Globus pallidus (tissue), 1 donor: ENCODE measurements at regions not wholly inside any gene's neighbourhood (a gene's known extent, or its start where the extent isn't known, plus 50 kb on each side); places are given as distances from the start of the nearest gene placed in this dataset.
A peak's percentile ranks its signal among the peaks of the same experiment; 100 is the strongest.

ENCODE experiments used
- DNase-seq: peaks from one replicate; pipeline ENCODE4 v3.0.0-alpha.2; 2015; ENCODE audit warnings: low spot score

DNA sequence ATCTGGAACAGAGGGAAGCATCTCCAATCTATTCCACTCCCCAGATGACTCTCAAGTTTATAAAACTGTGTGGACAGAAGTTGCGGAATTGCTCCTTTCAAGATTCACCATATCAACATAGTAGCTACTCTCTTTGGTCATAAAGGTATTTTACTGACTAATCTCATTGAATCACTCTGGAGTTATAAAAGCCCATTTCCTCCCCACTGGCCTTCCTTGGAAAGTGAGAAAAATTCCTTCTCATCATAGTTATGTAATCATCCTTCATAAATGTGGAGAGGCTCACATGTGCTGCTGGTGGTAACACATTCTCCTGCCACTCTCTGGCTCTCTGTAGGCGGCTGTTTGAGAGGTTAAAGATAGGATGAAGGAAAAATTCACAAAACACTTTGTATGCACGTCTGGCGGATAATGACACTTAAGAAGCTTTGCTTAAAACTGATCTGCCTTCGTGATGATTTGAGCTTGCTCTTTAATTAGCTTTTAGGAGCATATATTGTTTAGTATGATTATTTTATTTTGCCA lies 1034.0 kb upstream of the EEF2KMT start:
- DNase-seq = no peak

DNA sequence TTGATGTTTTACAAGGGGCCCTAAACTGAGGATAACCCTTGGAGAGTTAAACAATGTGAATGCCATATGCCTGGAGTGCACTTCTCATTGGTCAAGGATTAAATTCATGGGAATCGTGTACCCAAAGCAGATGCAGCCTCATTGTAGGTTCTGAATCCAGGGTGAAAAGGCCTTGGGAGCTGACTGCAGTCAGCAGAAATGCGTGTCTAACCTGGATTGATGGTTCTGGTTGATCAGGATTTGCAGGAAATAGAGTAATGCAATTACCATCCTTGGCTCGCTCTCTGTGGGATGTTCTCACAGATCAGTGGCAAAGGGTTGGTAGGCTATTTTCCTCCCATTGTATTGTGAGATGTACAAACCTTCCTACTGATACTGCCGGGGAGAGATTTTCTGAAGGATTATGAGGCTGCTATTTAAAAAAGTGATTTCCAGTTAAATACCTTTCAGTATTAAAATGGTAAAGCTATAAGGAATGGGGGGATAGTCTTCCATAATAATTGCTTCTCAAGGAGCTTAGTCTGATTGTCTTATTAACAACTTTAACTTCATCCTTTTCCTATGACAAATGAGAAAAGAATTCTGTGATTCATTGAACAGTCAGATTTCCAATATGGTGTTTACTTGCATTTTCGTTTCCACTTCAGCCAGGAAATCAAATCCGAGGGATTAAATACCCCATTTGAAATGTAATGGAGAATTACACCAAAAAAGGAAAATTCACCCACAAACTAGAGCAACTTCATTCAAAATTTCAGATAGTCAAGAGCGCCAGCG lies 1028.1 kb upstream of the EEF2KMT start:
- DNase-seq = no peak

DNA sequence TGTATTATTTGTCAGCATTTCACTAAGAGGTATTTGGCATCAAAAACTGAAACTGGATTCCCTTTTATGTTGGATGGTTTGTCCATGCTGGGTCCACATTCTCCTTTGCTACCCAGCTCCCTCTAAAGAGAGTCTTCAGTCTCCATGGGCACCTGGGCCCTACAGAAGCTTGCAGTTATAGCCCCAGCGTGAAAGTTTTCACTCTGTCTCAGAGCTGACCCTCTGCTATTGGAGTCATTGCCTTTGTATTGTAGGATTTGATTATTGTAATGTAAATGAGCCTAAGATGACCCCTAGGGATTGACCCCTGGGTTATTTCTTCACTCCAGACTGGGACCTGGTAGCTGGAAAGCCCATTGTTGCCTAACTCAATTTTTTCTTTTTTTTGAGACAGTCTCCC lies 1026.5 kb upstream of the EEF2KMT start:
- DNase-seq = no peak

DNA sequence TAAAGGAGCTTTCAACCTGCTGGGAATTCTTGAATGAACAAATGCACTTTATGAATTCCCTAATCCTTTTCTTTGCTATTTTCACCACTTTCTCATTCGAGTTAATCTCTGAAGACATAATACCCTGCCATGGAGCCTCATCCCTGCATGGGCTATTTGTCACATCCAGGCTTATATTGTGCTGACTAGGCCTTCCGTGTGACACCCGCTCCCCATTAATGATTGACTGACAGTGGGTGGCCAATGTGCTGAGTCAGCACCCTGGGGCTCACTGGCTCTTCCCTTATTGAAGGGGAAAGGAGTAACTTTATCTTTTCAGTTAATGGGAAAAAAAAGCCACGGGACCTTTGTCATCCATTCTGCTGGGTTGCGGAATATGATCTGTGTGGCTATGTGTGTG lies 1024.8 kb upstream of the EEF2KMT start:
- DNase-seq = no peak

DNA sequence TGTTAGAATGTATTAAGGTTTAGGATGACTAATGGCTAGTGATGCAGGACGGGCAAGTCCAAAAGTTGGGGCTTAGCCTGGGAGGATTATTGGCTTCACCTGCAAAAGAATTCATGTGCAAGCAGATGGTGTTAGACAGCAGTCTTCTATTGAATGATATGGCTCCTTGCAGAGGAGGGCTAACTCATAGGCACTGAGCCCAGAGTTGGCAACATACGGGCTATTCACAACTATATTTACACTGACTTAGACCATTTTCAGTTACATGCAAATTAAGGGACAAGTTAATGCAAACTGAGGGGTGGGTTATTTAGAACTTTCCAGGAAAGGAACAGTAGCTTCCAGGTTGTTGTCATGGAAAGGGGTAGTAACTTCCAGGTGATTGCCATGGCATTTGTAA lies 1017.1 kb upstream of the EEF2KMT start:
- no peak for DNase-seq

DNA sequence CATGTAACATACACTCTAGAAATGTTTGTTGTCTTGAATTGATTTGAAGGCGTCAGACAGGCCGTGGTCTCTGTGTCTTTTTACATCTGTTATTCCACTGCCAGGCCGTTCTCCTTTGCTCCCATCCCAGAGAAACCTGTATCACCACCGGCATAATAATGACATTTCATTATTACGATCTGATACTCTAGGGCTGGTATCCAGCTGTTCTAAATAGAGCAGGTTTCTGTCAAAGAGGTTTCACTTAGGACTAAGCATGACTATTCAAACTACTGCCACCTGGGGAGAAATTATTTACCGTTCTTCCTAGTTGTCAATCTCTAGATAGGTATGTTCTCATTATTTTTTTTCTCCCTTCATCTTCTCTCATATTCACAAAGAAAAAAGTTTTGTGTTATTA lies 1016.2 kb upstream of the EEF2KMT start:
- DNase-seq = no peak

DNA sequence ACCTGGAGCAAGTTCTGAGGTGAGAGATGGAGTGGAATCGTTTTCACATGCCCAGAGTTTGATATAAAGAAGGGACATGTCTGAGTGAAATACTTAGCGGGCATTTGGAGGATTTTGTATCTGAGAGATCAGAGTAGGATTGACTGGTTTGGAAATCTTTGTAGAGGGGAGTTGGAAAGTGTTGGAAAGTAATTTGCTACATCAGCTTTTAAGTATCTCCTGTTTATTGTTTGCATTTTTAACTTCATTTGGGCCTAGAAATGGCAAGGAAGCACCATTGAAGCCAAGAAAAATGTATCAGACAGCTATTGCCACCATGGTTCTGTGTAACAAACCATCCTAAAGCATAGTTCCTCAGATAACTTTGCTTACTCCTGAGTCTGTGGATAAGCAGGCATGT lies 1015.1 kb upstream of the EEF2KMT start:
- DNase-seq = no peak

DNA sequence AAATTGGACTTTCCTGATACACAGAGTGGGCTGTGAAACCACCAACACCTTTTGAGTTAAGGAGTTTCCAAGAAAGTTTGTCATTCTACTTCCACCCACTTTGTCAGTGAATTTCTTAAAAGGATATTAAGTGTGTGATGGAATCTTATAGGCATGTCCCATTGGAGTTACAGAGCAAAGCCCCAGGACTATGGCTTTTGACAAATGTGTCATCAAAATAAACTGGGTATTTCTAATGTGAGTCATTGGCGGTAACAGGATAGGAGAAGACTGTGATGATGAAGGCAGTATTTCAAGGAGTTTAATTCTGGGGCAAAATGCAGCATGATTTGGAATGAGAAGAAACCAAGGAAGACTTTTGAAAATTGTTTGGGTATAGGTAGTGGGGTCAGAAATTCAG lies 1013.8 kb upstream of the EEF2KMT start:
- DNase-seq = no peak

DNA sequence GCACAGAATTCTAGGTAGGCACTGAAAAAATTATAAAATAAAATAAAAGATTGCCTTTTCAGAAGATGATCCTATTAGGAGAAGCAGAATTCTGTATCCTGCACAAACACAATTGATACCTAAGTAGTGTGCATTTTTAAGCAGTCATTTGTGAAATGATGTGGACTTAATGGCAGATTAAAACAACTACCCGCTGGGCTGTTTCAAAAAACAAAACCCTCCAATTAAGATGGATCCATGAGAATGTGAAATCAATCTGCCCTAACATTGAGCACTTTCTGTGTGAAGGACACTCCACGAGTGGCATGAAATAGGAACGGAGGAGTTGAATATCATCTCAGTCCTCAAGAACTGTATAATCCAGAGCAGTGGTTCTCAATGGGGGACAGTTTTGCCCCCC lies 1012.8 kb upstream of the EEF2KMT start:
- DNase-seq = no peak

DNA sequence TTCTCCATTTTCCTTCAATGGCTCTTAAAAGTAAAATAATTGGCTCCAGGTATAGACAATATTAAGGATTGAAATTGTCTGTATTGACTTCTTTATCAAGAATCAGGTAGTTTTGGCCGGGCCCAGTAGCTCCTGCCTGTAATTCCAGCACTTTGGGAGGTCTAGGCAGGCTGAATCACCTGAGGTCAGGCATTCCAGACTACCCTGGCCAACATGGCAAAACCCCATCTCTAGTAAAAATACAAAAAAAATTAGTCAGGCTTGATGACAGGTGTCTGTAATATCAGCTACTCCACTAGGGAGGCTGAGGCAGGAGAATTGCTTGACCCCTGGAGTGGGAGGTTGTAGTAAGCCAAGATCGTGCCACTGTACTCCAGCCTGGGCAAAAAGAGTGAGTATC lies 1008.5 kb upstream of the EEF2KMT start:
- no peak for DNase-seq

DNA sequence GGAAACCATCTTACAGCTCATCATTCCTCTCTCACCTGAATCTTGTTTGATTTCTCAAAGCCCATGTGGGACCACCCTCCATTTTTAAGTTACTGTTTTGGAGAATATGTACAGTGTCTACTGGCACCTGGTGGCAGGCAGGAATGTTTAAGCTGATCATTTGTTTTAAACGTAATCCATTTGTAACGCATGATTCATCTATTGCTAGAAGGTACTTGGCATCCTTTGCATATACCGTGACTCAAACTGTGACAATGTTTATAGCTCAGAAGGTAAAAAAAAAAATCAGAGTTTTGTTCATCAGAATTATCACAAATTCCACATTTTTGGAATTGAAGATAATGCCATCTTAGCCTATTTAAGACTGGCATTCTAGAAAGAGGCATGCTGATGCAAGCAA lies 1007.5 kb upstream of the EEF2KMT start:
- no peak for DNase-seq

DNA sequence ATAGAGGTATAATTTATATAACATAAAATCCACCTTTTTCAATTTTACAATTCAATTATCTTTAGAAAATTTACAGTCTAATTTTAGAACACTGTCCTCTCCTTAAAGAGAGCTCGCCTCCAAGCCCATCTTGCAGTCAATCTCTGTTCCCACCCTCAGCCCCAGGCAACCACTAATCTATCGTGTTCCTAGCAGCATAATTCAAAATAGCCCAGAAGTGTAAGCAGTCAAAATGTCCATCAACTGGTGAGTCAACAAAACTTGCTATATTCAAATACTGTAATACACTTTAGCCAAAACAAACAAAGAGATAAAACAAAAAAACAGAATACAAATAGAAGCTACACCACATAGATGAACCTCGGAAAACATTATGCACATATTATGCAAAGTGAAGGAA lies 1006.8 kb upstream of the EEF2KMT start:
- no peak for DNase-seq

DNA sequence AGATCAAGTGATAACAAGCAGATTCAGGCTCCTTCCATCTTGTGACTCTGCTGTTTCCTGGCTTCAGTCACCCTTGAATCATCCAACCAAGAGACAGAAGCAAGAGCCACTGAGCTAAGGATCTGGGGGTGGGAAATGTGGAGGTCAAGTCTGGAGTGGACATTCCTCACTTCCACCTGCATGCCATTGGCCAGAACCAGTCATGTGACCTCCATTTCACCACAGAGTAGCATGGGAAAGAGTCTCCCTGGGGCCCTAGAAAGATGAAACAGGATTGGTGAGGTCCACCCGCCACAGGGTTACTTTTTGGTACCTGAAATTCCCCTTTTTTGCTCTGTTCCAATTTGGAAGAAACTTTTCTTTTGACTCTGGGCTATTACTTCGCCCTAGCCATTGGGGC lies 1006.0 kb upstream of the EEF2KMT start:
- DNase-seq = no peak

DNA sequence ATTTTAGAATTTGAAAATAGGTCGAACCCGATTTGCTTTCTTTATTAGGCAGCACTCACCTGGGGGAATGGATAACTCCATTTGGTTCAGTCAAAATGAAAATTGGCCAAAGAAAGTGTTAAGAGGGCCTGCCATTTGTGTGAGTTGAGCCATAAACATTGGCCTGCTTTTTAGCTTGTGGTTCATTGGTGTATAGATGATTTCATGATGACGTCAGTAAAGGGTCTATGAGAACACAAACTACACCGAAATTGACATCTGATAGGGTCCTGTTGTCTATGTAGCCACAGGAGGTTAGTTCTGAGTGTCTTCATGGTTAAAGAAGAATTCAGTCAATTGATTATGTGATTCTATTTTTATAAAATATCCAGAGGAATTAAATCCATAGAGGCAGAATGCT lies 1001.5 kb upstream of the EEF2KMT start:
- DNase-seq = no peak

DNA sequence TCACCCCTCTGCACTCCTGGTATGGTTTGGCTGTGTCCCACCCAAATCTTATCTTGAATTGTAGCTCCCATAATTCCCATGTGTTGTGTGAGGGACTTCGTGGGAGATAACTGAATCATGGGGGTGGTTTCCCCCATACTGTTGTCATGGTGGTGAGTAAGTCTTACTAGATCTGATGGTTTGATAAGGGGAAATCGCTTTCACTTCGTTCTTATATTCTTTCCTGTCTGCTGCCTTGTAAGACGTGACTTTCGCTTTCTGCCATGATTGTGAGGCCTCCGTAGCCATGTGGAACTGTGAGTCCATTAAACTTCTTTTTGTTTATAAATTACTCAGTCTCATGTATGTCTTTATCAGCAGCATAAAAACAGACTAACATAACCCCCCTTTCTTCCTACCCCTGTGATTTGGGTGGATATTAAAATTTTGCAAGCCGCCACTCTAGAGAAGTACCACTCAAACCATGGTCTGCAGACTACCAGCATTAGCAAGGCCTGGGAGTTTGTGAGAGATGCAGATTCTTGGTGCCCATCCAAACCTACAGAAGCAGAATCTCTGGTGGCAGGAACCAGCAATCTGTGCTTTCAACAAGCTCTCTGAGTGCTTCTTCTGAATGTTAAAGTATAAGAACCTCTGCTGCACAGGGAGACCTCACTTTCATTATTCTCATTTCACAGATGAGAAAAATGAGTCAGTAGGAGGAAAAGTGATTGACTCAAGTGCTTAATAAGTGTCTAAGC lies 999.5 kb upstream of the EEF2KMT start:
- DNase-seq = no peak

DNA sequence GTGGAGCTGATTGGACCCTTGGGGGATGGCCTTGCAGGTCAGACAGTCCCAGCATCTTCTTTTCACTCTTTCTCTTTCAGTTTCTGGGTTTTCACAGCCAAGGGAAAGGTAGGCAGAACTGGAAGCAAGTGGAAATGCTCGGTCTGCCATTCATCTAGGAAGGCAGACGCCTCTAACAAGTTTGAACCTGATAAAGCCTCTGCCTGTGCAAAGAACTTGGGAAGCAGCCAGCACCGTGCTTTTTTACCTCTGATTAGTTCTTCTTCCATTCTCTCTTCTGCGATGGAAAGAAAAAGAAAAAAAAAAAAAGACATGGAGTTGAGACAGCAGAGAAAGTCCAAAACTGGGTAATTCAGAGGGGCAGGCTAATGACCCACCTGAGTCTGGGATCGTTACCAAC lies 997.8 kb upstream of the EEF2KMT start:
- no peak for DNase-seq

DNA sequence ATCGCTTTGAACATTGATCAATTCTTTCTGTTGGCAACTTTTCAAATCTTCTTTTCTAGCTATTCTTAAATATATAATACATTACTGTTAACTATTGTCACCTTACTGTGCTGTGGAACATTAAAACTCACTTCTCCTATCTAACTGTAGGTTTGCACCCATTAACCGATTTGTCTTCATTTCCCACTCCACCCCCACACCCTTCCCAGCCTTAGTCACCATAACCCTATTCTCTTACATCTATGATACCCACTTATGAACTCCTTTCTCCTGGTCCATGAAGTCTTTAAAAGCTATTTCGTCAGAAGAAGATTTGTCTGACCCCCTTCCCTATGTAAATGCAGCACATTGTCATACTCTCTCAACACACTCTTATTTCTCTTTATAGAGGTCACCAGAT lies 993.4 kb upstream of the EEF2KMT start:
- no peak for DNase-seq

DNA sequence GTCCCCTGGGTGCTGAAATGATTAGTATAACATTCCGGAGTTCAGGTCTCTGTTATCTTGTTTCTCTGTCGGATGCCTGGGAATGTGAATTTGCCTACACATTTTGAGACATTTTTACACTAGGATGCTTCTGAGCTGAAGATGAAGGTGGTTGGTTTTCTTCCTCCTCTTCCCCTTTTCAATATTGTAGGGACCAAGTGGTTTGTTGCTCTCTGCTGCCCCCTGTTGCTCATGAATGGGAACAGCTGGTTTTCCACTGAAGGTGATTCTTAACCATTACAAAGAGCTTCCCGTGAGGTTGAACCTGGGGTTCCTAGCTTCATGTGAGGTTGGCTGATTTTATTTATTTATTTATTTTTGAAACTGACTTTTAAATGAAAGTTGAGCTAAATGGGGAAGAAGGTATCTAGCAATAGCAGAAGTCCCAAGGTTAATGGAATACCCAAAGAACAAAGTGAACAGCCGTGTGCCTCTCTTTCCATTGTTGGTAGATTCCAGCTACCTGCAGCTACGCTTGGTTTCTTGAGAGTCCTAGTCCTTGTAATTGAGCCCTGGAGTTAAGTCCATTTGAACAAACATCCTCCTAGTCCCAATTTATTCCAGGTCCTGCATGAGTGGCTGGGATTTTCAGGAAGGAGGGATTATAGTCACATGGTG lies 983.9 kb upstream of the EEF2KMT start:
- peak; percentile 30 for DNase-seq

DNA sequence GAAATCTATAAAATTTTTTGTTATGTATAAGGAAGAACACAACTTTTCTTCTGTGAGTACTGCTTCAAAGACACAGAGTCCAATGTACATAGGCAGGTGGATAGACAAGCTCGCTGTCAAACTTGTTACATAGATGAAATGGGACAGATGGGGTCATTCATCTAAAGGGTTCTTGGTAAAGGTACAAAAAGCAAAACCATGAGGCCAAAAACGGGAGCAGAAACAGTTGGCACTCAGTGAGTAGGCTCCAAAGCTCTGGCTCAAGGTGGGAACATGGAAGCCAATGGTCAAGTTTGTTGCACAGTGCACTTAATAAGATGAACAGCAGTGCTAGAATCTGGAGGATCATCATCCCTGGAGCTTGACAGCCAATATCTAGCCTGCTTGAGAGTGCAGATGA lies 979.0 kb upstream of the EEF2KMT start:
- DNase-seq = no peak

DNA sequence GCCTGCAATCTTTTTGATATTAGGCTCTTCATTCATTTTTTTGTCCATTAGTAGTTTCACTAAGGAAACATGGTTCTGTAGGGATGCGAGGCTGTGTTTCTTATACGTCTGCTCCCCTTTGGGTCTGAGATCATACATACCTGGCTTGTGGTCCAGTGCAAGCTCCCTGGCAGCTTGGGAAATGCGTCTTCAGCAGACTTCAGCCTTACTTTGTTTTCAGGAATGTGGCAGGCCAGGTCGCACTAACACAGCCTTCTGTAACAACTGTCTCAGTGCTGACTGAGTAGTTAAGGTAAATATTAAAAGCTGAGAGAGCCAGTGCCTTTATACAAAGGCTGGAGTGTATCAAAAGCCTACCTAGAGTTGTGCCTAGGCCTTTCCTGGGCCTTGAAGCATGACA lies 970.5 kb upstream of the EEF2KMT start:
- DNase-seq = no peak

DNA sequence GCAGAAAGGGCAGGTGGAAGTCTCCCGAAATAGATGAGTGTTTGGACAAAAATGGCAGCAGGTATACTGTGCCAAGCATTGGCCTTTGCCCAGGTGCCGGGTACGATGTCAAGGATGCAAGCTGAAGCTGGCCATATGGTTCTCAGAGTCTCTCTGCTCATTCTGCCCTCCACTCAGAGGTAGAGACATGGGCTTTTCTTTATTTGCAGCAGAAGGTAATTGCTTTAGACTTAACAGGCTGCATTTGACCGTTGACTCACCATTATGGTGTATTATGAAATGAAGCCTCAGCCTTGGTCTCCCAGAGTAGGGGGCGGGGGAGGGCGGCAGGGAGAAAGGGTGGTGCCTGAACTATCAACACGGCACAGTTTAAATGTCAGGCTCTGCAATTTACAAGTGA lies 969.1 kb upstream of the EEF2KMT start:
- no peak for DNase-seq

DNA sequence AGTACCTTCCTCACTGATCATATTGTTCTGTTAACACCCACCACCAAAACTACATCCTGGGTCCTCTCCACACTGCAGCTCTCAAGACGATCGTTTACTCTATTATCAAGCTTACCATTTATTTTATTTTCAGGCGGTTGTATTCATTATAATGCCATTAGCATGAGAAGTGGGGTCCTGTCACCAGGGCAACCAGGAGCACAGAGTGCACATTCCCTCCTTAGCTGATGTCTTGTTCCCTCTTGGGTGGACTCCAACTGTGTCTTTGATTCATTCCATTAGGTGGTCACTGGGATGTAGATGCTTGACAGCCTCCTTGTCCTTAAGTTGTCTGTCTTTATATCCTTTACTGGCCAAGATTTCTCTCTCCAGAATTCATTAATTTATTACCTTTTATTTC lies 965.9 kb upstream of the EEF2KMT start:
- DNase-seq = no peak

DNA sequence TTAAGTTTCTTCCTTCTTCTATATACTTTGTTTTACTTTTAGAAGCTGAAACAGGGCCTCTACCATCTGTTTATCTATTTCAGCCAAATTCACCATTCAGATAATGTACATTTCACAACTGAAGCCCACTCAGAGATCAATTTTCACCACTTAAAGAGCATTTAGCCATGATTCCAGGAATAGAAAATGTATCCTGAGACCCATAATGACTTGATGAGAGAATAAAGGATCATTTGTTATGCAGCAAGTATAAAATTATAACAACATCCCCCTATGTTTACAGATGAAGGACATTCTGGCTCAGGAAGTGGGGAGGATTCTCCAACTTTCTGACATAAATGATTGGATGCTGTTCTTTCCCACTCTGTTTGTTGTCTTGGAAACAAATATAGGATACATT lies 962.1 kb upstream of the EEF2KMT start:
- DNase-seq = no peak
